ENCODE measurements at regions not wholly inside any gene's neighbourhood (a gene's known extent, or its start where the extent isn't known, plus 50 kb on each side); places are given as distances from the start of the nearest gene placed in this dataset.

DNA sequence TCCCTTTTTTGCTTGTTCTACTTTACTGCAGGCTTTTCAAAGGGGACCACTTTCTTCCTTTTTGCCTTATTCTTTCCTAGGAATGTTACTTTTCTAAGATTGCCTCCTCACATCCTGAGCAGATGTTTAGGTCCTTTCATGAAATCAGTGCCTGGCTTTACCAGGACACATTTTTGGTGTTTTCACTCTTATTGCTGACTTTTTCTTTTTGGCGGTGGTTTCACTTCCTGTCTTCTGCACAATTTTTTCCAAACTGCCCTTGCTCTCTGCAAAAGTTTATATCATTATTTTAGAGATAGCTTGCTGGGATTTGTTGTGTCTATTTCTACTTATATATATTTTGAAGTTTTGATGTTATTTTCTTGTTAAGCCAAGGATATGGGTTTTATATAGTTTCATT is 332.2 kb upstream of the MTPN start:
- TF ChIP-seq, protein P1, sequence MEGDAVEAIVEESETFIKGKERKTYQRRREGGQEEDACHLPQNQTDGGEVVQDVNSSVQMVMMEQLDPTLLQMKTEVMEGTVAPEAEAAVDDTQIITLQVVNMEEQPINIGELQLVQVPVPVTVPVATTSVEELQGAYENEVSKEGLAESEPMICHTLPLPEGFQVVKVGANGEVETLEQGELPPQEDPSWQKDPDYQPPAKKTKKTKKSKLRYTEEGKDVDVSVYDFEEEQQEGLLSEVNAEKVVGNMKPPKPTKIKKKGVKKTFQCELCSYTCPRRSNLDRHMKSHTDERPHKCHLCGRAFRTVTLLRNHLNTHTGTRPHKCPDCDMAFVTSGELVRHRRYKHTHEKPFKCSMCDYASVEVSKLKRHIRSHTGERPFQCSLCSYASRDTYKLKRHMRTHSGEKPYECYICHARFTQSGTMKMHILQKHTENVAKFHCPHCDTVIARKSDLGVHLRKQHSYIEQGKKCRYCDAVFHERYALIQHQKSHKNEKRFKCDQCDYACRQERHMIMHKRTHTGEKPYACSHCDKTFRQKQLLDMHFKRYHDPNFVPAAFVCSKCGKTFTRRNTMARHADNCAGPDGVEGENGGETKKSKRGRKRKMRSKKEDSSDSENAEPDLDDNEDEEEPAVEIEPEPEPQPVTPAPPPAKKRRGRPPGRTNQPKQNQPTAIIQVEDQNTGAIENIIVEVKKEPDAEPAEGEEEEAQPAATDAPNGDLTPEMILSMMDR (IDR thresholded peaks at IDR 0.05; ENCODE audit: poor library complexity): no peak
- no peak for TF ChIP-seq EZH2 (IDR thresholded peaks at IDR 0.05; ENCODE audit: borderline replicate concordance)
